Renal pelvis (tissue), 1 donor: ENCODE measurements at regions not wholly inside any gene's neighbourhood (a gene's known extent, or its start where the extent isn't known, plus 50 kb on each side); places are given as distances from the start of the nearest gene placed in this dataset.

Experiments used
- DNase-seq: peaks from one replicate; pipeline ENCODE4 v3.0.0-alpha.2; 2013

DNA sequence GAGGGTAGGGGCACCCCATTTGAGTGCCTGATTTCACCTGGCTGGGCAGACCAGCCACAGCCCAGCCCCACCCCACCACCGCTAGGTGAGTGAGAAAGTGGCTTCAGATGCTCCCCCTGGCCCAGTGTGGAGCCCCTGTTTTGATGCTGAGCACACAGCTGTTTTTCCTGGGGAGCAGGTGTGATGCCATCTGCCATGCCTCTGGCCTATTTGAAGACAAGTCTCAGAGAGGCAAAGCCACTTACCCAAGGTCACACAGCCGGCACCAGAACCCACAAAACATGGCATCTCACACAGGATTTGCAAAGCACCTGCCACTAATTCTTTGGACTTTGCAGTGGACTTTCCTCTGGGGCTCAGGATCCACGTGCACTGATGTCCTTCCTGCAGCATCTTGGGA is 131.3 kb downstream of the INHBB start:
- no peak for DNase-seq

DNA sequence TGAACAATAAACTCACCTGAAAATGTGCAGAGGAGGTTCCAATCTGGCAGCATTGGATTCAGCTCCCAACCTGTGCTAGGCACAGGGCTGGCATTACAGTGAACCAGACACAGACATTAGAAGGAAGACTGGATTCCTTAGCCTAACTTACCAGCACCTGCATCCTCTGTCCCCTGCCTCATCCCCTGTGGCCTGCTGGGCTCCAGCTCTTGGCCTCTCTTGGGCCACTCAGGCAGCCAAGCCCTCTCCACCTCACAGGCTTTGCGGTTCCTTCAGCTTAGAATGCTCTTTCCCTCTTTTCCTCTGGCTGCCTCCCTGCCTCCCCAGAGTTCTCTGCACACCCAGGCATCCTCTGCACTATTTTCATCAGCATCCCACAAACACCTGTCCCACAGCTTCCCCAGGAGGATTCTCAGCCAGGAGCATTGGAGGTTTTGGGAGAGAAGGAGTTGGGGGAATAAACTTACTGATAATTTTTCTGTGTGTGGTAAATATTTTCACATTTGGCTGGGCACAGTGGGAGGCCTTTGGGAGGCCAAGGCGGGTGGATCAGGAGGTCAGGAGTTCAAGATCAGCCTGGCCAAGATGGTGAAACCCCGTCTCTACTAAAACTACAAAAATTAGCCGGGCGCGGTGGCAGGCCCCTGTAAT is 132.0 kb downstream of the INHBB start:
- no peak for DNase-seq

DNA sequence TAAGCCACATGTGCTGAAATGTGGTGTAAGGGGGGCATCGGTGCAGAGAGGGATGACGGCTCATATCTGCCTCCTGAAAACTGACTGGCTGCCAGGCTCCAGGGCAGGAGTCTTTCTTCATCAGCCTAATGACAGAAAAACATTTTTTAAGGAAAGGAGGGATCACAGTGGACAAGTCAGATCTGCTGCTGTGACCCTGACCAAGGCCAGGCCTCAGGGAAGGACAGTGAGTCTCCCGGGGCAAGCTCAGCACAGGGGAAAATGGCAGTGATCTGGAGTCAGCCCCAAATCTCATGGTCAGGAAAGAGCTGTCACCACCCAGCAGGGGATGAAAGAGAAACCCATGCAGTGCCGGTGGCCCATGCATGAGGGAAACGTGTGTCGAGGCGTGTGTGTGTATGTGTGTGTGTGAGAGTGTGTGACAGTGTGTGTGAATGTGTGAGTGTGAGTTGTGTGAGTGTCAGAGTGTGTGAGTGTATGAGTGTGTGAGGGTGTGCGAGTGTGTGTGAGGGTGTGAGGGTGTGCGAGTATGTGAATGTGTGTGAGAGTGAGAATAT is 134.5 kb downstream of the INHBB start:
- no peak for DNase-seq

DNA sequence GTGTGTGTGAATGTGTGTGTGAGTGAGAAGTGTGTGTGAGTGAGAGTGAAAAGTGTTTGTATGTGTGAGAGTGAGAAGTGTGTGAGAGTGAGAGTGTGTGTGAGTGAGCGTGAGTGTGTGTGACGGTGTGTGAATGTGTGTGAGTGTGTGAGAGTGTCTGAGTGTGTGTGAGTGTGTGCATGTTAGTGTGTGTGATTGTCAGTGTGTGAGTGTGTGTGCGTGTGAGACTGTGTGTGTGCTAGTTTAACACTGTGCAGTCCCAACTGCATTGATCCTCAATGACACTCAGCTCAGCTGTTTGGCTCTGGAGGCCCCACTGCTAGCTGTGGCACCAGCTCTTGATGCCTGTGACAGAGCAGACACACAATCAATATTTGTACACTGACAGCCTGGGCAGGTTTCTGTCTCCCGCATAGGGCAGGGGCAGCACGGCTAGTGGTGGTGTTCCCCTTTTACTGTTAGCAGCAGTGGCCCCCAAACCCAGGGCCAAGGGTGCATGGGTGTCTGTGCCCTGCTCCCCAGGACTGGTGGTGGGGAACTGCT is 135.0 kb downstream of the INHBB start:
- no peak for DNase-seq

DNA sequence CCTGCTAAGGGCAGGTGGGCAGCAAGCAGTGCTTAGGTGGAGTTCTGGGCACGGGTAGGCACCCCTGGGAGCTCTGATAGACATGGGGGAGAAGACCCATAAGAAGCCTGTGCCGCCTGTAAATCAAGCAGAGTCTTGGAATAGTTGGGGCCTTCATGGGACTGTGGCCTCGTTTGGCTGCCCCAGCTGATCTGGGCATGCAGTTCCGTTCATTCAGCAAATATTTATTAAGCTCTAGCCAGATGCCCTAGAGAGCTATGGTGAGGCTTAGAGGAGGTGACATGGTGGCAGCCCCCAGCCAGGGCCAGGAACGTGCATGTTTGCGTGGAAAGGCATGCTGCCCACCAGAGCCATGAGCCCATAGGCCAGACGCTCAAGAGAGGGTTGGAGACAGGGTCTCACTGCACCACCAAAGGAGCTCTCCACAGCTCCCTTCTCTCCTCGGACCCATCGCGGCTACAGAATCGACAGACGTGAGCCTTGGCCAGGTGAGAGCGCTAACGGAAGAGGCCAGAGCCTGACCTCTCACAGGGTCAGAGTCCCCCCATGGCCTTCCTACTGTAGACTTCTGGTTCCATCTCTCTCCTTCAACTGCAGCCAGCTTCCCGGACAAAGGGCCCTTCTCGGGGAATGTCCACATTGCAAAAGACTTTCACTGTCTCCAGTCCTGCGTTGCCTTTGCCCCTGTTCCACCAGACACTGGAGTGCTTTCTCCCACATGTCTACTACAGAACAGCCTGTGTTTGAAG is 135.7 kb downstream of the INHBB start:
- no peak for DNase-seq

DNA sequence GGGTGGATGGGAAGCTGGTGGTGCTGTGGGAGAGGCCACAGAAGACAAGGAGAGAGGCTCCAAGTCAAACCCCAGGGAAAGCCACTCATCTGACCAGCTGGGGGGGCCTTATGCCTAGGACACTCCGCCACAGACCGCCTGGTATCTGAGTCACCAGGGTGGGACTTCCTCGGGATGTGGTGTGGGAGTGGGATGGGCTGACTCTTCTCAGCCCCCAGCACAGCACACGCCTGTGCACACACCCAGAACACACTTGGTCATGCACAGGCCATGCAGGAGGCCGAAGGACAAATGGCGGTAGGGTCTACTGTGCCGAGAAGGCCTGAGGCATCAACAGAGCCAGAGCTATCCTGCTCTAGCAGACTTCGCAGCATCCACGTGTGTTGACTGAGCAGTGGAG is 136.4 kb downstream of the INHBB start:
- DNase-seq = no peak

DNA sequence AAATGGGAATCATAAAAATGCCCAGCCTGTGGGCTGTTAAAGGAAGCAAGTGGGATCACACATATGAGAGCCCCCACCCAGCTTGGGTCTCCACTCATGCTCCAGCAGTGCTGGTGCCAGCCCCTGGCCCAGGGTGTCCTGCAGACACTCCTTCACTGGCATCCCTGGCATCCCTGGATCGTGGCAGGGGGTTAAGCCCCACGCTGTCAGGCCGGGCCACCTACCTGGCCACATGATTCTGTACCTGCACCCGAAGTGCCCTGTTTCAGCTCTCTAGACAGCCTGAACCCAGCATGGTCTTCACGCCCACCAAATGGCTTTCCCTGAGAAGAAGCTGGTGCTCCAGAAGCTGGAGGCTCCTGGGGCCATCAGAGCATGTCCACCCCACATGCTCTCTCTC is 137.4 kb downstream of the INHBB start:
- DNase-seq = no peak

DNA sequence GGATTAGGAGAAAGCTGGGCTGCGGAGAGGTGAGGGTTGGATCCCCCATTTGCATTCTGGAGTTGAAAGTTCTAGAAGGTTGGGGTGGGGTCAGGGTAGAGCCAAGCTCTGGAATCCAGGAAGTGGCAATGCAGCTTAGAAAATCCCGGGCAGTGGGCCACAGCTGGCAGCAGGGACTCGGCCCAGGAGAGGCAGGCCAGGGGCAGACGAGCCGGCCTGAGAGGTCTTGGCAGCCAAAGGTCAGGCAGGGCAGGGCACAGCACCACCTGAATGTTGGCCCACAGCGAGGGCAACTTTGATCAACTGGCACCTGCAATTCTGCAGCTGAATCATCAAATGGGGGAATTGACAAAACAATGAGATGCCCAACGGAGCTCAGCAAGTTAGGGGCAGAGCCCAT is 139.2 kb downstream of the INHBB start:
- DNase-seq = no peak

DNA sequence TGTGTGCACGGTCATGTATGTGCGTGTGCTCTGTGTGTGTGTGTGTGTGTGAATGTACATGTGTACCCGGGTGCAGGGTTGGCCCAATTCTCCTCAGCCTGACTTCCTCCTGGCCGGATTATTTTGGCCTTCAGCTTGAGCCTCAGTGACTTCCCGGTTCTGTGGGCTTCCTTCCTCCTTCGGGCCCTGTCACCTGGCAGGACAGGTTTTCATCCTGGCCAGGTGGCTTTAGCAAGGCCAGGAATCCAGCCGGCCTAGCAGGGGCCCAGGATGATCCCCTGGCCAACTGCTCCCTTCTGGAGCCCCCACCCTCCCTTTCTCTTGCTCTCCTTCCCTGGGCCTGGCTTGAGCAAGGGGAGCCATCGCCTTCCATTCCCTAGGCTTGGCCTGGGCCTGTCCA is 140.5 kb downstream of the INHBB start:
- no peak for DNase-seq

DNA sequence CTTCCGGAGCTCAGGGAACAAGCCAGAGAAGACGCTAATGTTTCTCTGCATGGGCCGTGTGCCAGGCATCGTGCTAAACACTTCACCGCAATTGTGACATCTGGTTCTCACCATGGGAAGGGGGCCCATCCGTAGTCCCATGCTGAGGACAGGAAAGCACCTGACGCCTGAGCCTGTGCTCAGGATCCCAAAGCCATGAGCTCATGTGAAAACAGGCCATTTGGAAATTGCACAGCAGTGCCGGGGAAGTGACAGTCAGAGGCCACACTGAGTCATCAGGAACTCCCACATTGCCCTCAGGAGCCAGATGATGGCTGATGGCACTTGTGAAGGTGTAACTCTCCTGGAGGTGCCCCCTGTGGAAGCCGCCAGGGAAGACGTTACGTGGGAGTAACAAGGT is 141.0 kb downstream of the INHBB start:
- DNase-seq = no peak

DNA sequence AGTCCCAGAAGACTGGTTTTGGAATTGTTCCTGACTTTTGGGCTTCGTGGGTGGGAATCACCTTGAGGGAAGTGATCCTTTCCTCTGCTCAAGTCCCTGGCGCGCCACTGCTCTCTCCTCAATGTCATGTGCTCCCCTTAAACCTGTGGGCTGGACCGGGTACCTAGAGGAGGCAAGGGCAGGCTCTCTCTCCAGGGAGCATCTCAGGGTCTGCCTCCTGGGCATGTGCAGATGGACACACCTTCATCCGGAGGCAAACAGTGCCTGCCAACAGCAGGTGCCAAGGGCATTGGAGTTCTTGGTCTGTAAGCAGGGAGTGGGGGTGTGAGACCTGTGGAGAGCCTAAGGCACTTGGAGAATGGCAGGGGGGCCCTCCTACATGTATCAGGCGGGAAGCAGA is 142.6 kb downstream of the INHBB start:
- DNase-seq = no peak

DNA sequence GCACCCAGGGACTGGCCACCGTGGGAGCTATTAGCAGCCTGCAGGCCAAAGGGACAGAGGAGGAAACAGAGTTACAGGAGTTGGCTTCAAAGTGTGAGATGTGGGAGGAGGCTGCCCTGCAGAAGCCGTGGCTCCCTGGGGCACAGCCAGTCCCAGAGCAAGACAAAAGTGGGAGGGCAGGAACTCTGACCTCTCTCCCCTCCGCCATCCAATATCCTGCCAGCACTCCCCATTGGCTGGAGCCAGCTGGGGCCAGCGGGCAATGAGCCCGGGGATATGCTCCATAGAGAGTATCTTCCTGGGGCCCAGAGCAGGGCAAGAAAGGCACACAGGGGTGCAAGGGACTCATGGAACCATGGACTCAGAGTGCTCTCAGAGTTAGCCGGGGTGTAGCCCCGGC is 143.1 kb downstream of the INHBB start:
- DNase-seq = no peak

DNA sequence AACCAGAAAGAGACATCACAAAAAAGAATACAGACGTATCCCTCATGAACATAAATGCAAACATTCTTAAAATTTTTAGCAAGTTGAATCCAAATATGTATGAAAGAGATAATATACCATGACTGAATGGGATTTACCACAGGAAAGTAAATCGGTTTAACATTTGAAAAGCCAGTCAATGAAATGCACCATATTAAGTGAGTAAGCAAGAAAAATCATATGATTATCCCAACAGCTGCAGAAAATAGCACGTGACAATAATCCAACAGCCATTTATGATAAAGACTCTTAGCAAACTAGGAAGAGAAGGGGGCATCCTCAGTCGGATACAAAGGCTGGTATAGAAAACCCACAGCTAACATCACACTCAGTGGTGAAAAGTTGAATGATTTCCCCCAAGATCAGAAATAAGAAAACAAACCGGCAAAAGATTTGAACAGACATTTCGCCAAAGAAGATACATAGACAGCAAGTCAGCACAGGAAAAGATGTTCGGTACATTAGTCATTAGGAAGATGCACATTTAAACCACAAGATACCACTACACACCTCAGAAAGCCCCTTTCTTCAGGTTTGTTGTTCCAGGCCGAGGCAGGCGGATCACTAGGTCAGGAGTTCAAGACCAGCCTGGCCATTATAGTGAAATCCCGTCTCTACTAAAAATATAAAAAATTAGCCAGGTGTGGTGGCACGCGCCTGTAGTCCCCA is 144.3 kb downstream of the INHBB start:
- DNase-seq = no peak

DNA sequence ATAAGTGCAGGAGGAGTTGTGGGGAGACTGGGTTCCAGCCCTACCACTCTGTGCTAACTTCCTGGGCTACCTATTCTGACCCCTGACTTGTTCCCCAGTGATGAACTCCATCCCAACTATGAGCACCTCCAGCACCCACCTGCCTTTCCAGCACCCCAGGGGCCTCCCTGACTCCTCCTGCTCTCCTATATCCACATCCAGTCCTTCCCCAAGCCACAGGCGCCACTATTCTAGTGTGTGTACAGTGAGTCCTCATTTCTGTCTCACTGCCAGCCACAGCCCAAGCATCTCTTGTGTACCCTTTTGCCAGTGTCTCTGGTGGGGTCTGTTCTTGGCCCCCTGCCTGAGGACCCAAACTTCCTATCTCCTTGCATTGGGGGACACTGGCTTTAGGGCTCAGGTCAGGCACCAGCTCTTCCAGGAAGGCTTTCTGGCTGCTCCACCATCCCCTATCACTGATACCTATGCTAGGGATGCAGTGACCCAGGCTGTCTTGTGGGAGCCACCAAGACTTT is 145.2 kb downstream of the INHBB start:
- DNase-seq = no peak

DNA sequence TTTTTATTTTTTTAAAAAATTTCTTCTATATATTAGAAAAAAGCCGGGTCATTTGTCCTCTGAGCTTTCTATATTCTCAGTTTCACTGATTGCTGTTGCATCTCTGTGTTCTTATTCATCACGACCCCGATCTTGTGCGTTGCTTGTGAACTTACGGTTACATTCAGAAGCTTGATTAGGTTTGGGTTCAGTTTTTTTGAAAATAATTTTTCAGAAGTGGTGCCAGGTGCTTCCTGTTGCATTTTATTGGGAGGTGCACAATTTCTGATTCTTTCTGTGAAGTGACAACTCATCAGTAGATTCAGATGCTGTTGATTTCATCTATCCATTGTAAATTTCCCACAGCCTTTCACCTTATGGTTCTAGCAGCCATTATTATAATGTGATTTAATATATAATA is 147.3 kb downstream of the INHBB start:
- DNase-seq = no peak

DNA sequence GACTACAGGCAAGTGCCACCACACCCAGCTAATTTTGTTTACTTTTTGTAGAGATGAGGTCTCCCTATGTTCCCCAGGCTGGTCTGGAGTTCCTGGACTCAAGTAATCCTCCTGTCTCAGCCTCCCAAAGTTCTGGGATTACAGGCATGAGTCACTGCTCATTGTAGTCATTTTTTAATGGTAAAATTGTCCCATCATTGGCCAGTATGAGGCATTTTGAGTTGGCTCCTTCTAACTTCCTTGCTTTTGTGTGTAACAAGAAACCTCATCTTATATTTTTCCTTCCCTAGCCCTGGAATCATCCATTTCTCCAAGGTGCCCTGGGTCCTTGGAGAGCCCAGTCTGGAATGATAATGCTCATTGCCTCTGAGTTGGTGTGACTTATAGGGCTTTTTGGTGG is 148.5 kb downstream of the INHBB start:
- no peak for DNase-seq

DNA sequence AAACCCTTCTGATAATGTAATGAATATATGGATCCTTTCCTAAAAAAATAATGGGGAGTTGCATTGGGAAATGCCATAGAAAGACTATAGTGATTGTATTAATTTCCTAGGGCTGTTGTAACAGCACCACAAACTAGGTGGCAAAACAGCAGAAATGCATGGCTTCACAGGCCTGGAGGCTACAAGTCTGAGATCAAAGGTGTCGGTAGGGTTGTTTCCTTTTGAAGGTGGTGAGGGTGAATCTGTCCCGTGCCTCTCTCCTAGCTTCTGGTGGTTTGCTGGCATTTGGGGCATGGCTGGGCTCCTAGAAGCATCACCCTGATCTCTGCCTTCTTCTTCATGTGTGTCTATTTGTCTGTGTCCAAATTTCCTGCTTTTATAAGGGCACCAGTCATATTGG is 149.7 kb downstream of the INHBB start:
- no peak for DNase-seq

DNA sequence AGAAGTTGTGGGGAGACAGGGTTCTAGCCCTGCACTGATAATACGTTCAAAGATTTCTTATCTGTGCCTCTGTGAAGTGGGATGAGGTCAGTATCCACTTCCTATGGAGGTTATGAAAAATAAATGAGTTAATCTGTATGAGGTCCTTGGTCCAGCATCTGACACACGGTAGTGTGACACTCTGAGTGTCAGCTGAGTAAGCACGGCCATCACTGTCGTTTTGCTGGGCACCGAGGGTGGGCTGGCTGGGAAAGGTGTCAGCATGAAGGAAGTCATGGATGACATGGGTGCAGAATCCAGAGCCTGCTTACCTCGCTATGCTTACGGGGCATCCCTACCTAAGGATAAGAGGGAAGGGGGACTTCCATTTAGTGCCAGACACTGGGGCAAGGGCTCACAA is 150.3 kb downstream of the INHBB start:
- DNase-seq = no peak

DNA sequence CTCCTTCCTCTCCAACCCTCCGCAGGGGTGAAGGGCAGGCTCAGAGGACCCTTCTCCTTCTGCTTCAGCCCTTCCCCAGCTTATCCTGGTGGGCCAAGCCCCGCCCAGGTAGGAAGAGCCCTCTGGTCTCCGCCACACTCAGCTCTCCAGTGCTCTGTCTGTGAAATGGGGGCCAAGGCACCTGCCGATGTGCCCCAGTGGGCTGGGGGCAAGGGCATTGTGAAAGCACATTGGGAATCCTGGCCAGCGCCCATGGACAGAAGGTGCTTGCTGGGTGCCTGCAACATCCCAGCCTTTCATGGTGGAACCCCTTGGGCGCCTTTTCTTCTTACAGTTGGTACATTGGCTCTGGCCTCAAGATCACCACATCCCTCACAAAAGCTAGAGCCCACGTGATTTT is 150.8 kb downstream of the INHBB start:
- no peak for DNase-seq

DNA sequence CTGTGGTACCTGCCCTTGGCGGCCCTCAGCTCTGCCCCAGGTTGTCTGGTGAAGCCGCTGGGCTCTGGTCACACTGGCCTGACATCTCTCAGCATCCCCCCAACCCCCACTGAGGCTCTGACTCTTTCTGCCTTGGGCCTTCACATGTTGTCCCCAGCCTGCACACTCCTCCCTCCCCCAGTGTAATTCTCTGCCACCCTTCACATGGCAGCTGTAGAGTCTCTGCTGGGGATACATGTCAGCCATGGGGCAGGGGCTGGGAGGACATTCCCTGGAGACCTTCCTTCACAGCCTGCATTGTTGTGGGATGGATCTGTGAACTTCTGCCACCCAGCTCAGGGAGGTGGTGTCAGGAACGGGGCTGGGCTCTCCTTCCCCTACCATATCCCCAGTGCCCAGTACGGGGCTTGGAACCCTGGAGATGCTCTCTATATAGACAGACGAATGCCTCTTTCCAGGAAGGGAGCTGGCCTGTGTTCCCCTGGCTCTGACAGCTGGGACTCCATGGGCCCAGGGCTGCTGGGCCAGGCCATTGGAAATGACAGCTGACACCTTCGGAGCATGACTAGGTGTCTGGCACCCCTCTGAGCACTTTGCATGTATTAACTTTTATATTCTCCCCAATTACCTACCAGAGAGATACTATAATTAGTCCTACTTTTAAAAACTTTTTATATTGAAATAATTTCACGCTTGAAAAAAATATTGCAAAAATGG is 151.5 kb downstream of the INHBB start:
- DNase-seq = no peak

DNA sequence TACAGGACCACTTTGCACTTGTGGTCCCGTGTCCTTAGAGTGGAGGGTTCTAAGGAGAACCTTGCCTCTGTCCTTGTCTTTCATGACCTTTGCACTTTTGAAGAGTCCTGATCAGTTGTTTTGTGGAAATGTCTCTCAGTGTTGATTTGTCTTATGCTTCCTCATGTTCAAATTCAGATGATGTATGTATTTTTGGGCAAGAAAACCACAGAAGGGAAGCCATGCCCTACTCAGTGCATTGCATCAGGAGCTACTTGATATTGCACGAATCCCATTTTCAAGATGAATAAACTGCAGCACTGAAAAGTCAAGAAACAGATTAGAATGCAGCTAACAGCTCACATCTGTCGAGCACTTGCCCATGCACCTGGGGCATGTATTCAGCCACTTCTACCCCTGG is 152.2 kb downstream of the INHBB start:
- no peak for DNase-seq
